PC-3 (cell line): ENCODE measurements at regions not wholly inside any gene's neighbourhood (a gene's known extent, or its start where the extent isn't known, plus 50 kb on each side); places are given as distances from the start of the nearest gene placed in this dataset.

Experiments
- ATAC-seq: fragments of 200-7000 bp; cut with Tn5 transposase; 2 replicates; pipeline ENCODE4 v1.9.1; 2020; ENCODE audit warnings: mild to moderate bottlenecking, moderate library complexity
- BruUV-seq: library from RNA; stranded (reverse); fragments of 400-500 nt; replicated peaks from 2 replicates; lab custom pipeline; 2021; lab: Mats Ljungman, UMichigan
- CTCF ChIA-PET: fragments of 300-600 bp; sonication (Branson Sonifier 250); formaldehyde crosslinking; loops from one replicate; lab custom pipeline; 2022; ENCODE audit warnings: antibody characterized with exemption; lab: Charles Lee
- POLR2A ChIA-PET: fragments of 300-600 bp; sonication (Branson Sonifier 250); formaldehyde crosslinking; loops from one replicate; lab custom pipeline; 2022; ENCODE audit warnings: antibody characterized with exemption; ENCODE audit not compliant: unreplicated experiment; lab: Charles Lee
- DNase-seq: peaks from one replicate; pipeline ENCODE4 v3.0.0-alpha.2; 2015
- H2AFZ ChIP-seq: fragments of 300-600 bp; sonication (generic); 2 replicates; pipeline ENCODE4 v1.6.0; 2016; ENCODE audit warnings: antibody characterized with exemption, low read length
- H3F3A ChIP-seq: fragments of 300-600 bp; sonication (generic); one replicate; pipeline ENCODE4 v1.6.0; 2017; ENCODE audit warnings: antibody characterized with exemption, low read length, control low read depth, mild to moderate bottlenecking; ENCODE audit not compliant: unreplicated experiment
- H3K27ac ChIP-seq: fragments of 300-600 bp; sonication (generic); 2 replicates; pipeline ENCODE4 v1.5.1; 2016; ENCODE audit warnings: mild to moderate bottlenecking, low read length
- H3K27me3 ChIP-seq: fragments of 300-600 bp; sonication (generic); 2 replicates; pipeline ENCODE4 v1.6.1; 2016; ENCODE audit warnings: low read length, mixed read lengths
- H3K36me3 ChIP-seq: fragments of 300-600 bp; sonication (generic); 2 replicates; pipeline ENCODE4 v1.6.1; 2016; ENCODE audit warnings: low read depth, mixed run types, low read length, mixed read lengths
- H3K4me1 ChIP-seq: fragments of 300-600 bp; sonication (generic); 2 replicates; pipeline ENCODE4 v1.5.1; 2016; ENCODE audit warnings: low read length; ENCODE audit not compliant: insufficient read depth
- H3K4me2 ChIP-seq: fragments of 300-600 bp; sonication (generic); 2 replicates; pipeline ENCODE4 v1.6.0; 2016; ENCODE audit warnings: low read length
- H3K4me3 ChIP-seq: fragments of 300-600 bp; sonication (generic); 2 replicates; pipeline ENCODE4 v1.5.1; 2016; ENCODE audit warnings: mild to moderate bottlenecking, low read length, mixed read lengths
- H3K79me2 ChIP-seq: fragments of 300-600 bp; sonication (generic); 2 replicates; pipeline ENCODE4 v1.6.1; 2017; ENCODE audit warnings: low read length, mixed read lengths
- H3K9ac ChIP-seq: fragments of 300-600 bp; sonication (generic); 2 replicates; pipeline ENCODE4 v1.6.0; 2016; ENCODE audit warnings: mild to moderate bottlenecking, low read length
- H3K9me2 ChIP-seq: fragments of 300-600 bp; sonication (generic); replicated peaks from 2 replicates; pipeline ENCODE4 v1.6.1; 2016; ENCODE audit warnings: mixed run types, low read length, mixed read lengths
- H3K9me3 ChIP-seq: fragments of 300-600 bp; sonication (generic); 2 replicates; pipeline ENCODE4 v1.6.1; 2016; ENCODE audit warnings: low read length, mixed read lengths
- H4K20me1 ChIP-seq: fragments of 300-600 bp; sonication (generic); 2 replicates; pipeline ENCODE4 v1.6.1; 2016; ENCODE audit warnings: low read length, mixed read lengths
- CTCF ChIP-seq: fragments of 300-600 bp; sonication (generic); conservative IDR thresholded peaks from 2 replicates; pipeline ENCODE4 v1.5.1; 2017; ENCODE audit warnings: antibody characterized with exemption, low read depth, mild to moderate bottlenecking, low read length
- EZH2 ChIP-seq: fragments of 300-600 bp; sonication (generic); IDR thresholded peaks from one replicate; pipeline ENCODE4 v1.6.1; 2017; ENCODE audit warnings: antibody characterized with exemption, mild to moderate bottlenecking, low read length; ENCODE audit not compliant: unreplicated experiment
- EZH2phosphoT487 ChIP-seq: fragments of 300-600 bp; sonication (generic); IDR thresholded peaks from 2 replicates; pipeline ENCODE4 v1.6.1; 2018; ENCODE audit warnings: mild to moderate bottlenecking, antibody characterized with exemption, low read length, borderline replicate concordance
- intact Hi-C: fragments of 100-400 bp; cut with micrococcal nuclease; formaldehyde crosslinking; loops from 2 replicates; pipeline ENCODE4 v1.9.0; 2023

- BruUV-seq, result no TSS peak
- ATAC-seq (no peak), DNase-seq (no peak)
- no peaks in the 10 kb centered on the region for H3K4me1 ChIP-seq
- ChIA-PET POLR2A (no interaction called here), CTCF (no interaction called here)
- H3K4me2 ChIP-seq, result no peak overlapping the region
- no peak for TF ChIP-seq EZH2
- no peaks in the 10 kb centered on the region for H3K9me2 ChIP-seq
- no peak overlapping the region for H3K9ac ChIP-seq
- no peaks in the 10 kb centered on the region for H4K20me1 ChIP-seq
- intact Hi-C loops, result no loop called here
- no peaks in the 10 kb centered on the region for H3K36me3 ChIP-seq
- H3K27ac ChIP-seq, result no peak overlapping the region
- H3F3A ChIP-seq, result no peaks in the 10 kb centered on the region
- no peak overlapping the region for H3K4me3 ChIP-seq
- H3K79me2 ChIP-seq, result no peaks in the 10 kb centered on the region
- no peak overlapping the region for H2AFZ ChIP-seq
- H3K9me3 ChIP-seq, result no peaks in the 10 kb centered on the region
- H3K27me3 ChIP-seq, result peaks cover 25% of the 10 kb centered on the region
Measured at GRCh38 chr5:79864364-79864763, 126.7 kb downstream of the MTX3 start.

- POLR2A ChIA-PET, result no interaction called here
- no peaks in the 10 kb centered on the region for H3K9me3 ChIP-seq
- no peak overlapping the region for H2AFZ ChIP-seq
- intact Hi-C loops, result loop anchor here (5.0 kb wide), 1 partner anchor 837 kb away; no protein-coding TSS in a partner anchor
- H3K27ac ChIP-seq, result no peak overlapping the region
- no peaks in the 10 kb centered on the region for H3F3A ChIP-seq
- H3K27me3 ChIP-seq, result no peaks in the 10 kb centered on the region
- H3K36me3 ChIP-seq, result no peaks in the 10 kb centered on the region
- ATAC-seq (no peak), DNase-seq (no peak)
- H3K4me2 ChIP-seq, result no peak overlapping the region
- H3K79me2 ChIP-seq, result no peaks in the 10 kb centered on the region
- CTCF ChIA-PET, result no interaction called here
- no peak for TF ChIP-seq EZH2phosphoT487
- no peak for TF ChIP-seq EZH2
- TF ChIP-seq CTCF, result no peak
- BruUV-seq, result no TSS peak
- no peaks in the 10 kb centered on the region for H3K9me2 ChIP-seq
- H3K4me1 ChIP-seq, result no peaks in the 10 kb centered on the region
- H3K4me3 ChIP-seq, result no peak overlapping the region
- H3K9ac ChIP-seq, result no peak overlapping the region
- no peaks in the 10 kb centered on the region for H4K20me1 ChIP-seq
Measured at GRCh38 chr5:79859588-79859987, 131.5 kb downstream of the MTX3 start.

- intact Hi-C loops, result loop anchor here (1.0 to 5.0 kb wide), 2 partner anchors 225 to 836 kb away; no protein-coding TSS in a partner anchor
- no peaks in the 10 kb centered on the region for H3K79me2 ChIP-seq
- no peak overlapping the region for H3K27ac ChIP-seq
- H3K27me3 ChIP-seq, result no peaks in the 10 kb centered on the region
- H3K9ac ChIP-seq, result no peak overlapping the region
- ATAC-seq (no peak), DNase-seq (no peak)
- H4K20me1 ChIP-seq, result no peaks in the 10 kb centered on the region
- no peak overlapping the region for H3K4me3 ChIP-seq
- no peaks in the 10 kb centered on the region for H3K9me2 ChIP-seq
- POLR2A ChIA-PET, result no interaction called here
- CTCF ChIA-PET, result interaction anchor here (0.5 kb wide), 1 partner anchor 1667 kb away, joined by 4 read pairs; no protein-coding TSS in a partner anchor
- H3K4me2 ChIP-seq, result no peak overlapping the region
- BruUV-seq, result no TSS peak
- H3K9me3 ChIP-seq, result no peaks in the 10 kb centered on the region
- no peaks in the 10 kb centered on the region for H3K36me3 ChIP-seq
- TF ChIP-seq EZH2 (no peak), CTCF (no peak; the same call in 1 of the 2 replicates), EZH2phosphoT487 (no peak)
- peaks cover 4% of the 10 kb centered on the region; the same call in 1 of the 2 replicates for H3K4me1 ChIP-seq
- H2AFZ ChIP-seq, result no peak overlapping the region
- no peaks in the 10 kb centered on the region for H3F3A ChIP-seq
Measured at GRCh38 chr5:79858410-79858723, 132.7 kb downstream of the MTX3 start.
